Thoracic aorta (tissue), 2 donors: ENCODE measurements at regions not wholly inside any gene's neighbourhood (a gene's known extent, or its start where the extent isn't known, plus 50 kb on each side); places are given as distances from the start of the nearest gene placed in this dataset.

Experiments
- ATAC-seq: fragments of 150-250 bp; one replicate; pipeline ENCODE4 v1.8.0; 2017; ENCODE audit warnings: low read depth; ENCODE audit not compliant: insufficient number of reproducible peaks, low FRiP score
- DNase-seq: peaks from one replicate; pipeline ENCODE4 v3.0.0-alpha.2; 2020; ENCODE audit warnings: low spot score
- H3K27ac ChIP-seq, 2 donors: fragments of 200-600 bp; sonication (generic); 1 replicate in 1 of 2; 2 replicates in 1 of 2; pipeline ENCODE4 v1.5.1; 2016; ENCODE audit warnings: mild to moderate bottlenecking in 2 of 2, moderate library complexity in 2 of 2
- H3K27me3 ChIP-seq: fragments of 200-600 bp; sonication (generic); replicated peaks from 2 replicates; pipeline ENCODE4 v1.6.0; 2016; ENCODE audit warnings: mild to moderate bottlenecking; ENCODE audit not compliant: insufficient read depth
- H3K36me3 ChIP-seq: fragments of 200-600 bp; sonication (generic); one replicate; pipeline ENCODE4 v1.5.1; 2016
- H3K4me1 ChIP-seq, 2 donors: fragments of 200-600 bp; sonication (generic); 1 replicate in 1 of 2; 2 replicates in 1 of 2; pipeline versions ENCODE4 v1.5.1 to v1.6.0; 2016; ENCODE audit warnings: low read depth in 2 of 2, mild to moderate bottlenecking in 1 of 2; ENCODE audit not compliant: control insufficient read depth in 1 of 2
- H3K4me3 ChIP-seq: fragments of 200-600 bp; sonication (generic); 2 replicates; pipeline ENCODE4 v1.5.1; 2016; ENCODE audit warnings: mild to moderate bottlenecking
- H3K9me3 ChIP-seq: fragments of 200-600 bp; sonication (generic); 2 replicates; pipeline ENCODE4 v1.5.1; 2016
- CTCF ChIP-seq: fragments of 200-600 bp; sonication (generic); IDR thresholded peaks from one replicate; pipeline ENCODE4 v1.5.1; 2019; ENCODE audit warnings: antibody characterized with exemption

- ATAC-seq, result peak; percentile 43
- H3K36me3 ChIP-seq, result no peaks in the 10 kb centered on the region
- H3K4me3 ChIP-seq, result no peak overlapping the region
- H3K4me1 ChIP-seq, result peaks cover 3 to 22% of the 10 kb centered on the region in 2 donors
- no peak for TF ChIP-seq CTCF
- H3K27me3 ChIP-seq, result no peaks in the 10 kb centered on the region
- no peak for DNase-seq
- H3K9me3 ChIP-seq, result peaks cover 5% of the 10 kb centered on the region
- no peak overlapping the region for H3K27ac ChIP-seq
These were observed 101.4 kb upstream of the STT3B start for GRCh38 chr3:31431321-31431720.

- no peaks in the 10 kb centered on the region for H3K36me3 ChIP-seq
- H3K27ac ChIP-seq, result no peak overlapping the region
- peaks cover 8% of the 10 kb centered on the region for H3K9me3 ChIP-seq
- ATAC-seq (no peak), DNase-seq (no peak)
- no peak for TF ChIP-seq CTCF
- H3K27me3 ChIP-seq, result no peaks in the 10 kb centered on the region
- peaks cover 3 to 22% of the 10 kb centered on the region in 2 donors for H3K4me1 ChIP-seq
- H3K4me3 ChIP-seq, result no peak overlapping the region
These were observed 99.6 kb upstream of the STT3B start for GRCh38 chr3:31432897-31433678.

DNA sequence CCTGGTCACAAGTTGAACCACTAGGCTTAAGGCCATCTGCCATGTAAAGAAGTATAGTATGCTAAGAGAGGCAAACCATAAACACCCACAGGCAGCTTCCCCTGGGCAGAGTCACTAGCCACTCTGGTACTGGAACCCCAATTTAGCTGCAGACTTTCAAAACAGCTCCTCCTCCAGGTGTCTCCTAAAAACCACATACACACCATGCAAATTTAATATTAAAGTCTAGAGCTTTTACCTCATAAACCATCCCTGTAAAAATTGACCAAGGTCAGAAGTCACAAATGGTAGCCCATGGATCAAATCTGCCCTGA, 99.1 kb upstream of the STT3B start:
- no peak for ATAC-seq

GRCh38 chr3:31434819-31435218, 97.9 kb upstream of the STT3B start:
- Histone ChIP-seq H3K27me3 (no peaks in the 10 kb centered on the region), H3K36me3 (no peaks in the 10 kb centered on the region), H3K4me3 (no peak overlapping the region), H3K4me1 (peaks cover 3 to 26% of the 10 kb centered on the region in 2 donors), H3K27ac (no peak overlapping the region), H3K9me3 (peaks cover 3% of the 10 kb centered on the region)
- ATAC-seq (no peak), DNase-seq (no peak)
- no peak for TF ChIP-seq CTCF

More for the DNA sequence above, 99.1 kb upstream of the STT3B start:
- Histone ChIP-seq H3K4me3 (no peak overlapping the region), H3K27me3 (no peaks in the 10 kb centered on the region), H3K4me1 (peaks cover 3 to 22% of the 10 kb centered on the region in 2 donors), H3K9me3 (peaks cover 8% of the 10 kb centered on the region), H3K27ac (no peak overlapping the region), H3K36me3 (no peaks in the 10 kb centered on the region)
- DNase-seq, result no peak
- no peak for TF ChIP-seq CTCF

DNA sequence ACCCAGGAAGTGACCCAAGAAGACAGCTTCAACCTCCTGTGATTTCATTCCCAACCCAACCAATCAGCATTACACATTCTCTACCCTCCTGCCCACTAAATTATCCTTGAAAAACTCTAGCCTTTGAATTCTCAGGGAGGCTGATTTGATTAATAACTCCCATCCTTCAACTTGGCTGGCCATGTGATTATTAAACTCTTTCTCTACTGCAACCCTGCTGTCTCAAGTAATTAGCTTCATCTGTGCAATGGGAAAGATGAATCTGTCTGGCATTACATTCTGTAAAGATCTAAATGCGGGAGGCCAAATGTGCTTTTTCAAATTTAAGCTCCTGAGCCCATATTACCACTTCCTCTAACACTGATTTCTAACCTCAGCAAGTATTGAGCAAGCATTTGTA, 95.9 kb upstream of the STT3B start:
- no peak for TF ChIP-seq CTCF
- DNase-seq (no peak), ATAC-seq (no peak)
- Histone ChIP-seq H3K27ac (no peak overlapping the region), H3K36me3 (no peaks in the 10 kb centered on the region), H3K4me1 (peaks cover 0 to 27% of the 10 kb centered on the region in 2 donors), H3K27me3 (no peaks in the 10 kb centered on the region), H3K9me3 (peaks cover 3% of the 10 kb centered on the region), H3K4me3 (no peak overlapping the region)
